ENCODE measurements at regions not wholly inside any gene's neighbourhood (a gene's known extent, or its start where the extent isn't known, plus 50 kb on each side); places are given as distances from the start of the nearest gene placed in this dataset.

GRCh38 chr1:198903621-198904020 lies 264.8 kb downstream of the PTPRC start:
- Histone ChIP-seq H3K9me3 (ENCODE audit: severe bottlenecking) (no peaks in the 10 kb centered on the region), H3K27me3 (ENCODE audit: insufficient read depth, low read depth, severe bottlenecking) (no peaks in the 10 kb centered on the region), H3K27ac (no peak overlapping the region), H3K36me3 (peaks cover 14% of the 10 kb centered on the region), H3K4me3 (ENCODE audit: low read depth, low read length) (no peak overlapping the region)
- TF ChIP-seq, protein P1, sequence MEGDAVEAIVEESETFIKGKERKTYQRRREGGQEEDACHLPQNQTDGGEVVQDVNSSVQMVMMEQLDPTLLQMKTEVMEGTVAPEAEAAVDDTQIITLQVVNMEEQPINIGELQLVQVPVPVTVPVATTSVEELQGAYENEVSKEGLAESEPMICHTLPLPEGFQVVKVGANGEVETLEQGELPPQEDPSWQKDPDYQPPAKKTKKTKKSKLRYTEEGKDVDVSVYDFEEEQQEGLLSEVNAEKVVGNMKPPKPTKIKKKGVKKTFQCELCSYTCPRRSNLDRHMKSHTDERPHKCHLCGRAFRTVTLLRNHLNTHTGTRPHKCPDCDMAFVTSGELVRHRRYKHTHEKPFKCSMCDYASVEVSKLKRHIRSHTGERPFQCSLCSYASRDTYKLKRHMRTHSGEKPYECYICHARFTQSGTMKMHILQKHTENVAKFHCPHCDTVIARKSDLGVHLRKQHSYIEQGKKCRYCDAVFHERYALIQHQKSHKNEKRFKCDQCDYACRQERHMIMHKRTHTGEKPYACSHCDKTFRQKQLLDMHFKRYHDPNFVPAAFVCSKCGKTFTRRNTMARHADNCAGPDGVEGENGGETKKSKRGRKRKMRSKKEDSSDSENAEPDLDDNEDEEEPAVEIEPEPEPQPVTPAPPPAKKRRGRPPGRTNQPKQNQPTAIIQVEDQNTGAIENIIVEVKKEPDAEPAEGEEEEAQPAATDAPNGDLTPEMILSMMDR (IDR thresholded peaks at IDR 0.05; ENCODE audit: low read depth, low read length), result no peak
- no peak for DNase-seq

DNA sequence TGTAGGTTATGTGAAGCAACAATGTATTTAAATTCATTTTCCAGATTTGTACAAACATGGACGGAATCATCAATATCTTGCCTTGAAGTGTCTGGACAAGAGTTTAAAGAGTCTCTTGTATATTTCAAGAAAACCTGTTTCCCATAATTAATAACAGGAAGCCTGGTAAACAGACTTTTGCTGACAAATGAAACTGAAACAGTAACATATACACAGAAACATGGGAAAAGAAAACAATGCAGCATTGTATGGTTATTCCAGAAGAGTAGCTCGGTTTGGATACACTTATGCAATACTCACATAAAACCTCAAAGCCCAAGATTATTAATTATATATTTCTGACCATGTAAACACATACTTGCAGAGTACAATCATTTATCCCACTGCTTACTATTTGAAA lies 265.5 kb downstream of the PTPRC start:
- DNase-seq, result no peak
- peaks cover 9% of the 10 kb centered on the region for H3K36me3 ChIP-seq
- H3K9me3 ChIP-seq (ENCODE audit: severe bottlenecking), result no peaks in the 10 kb centered on the region
- no peak overlapping the region for H3K27ac ChIP-seq
- TF ChIP-seq, protein P1 (IDR thresholded peaks at IDR 0.05; ENCODE audit: low read depth, low read length), result no peak
- H3K4me3 ChIP-seq (ENCODE audit: low read depth, low read length), result no peak overlapping the region
- H3K27me3 ChIP-seq (ENCODE audit: insufficient read depth, low read depth, severe bottlenecking), result no peaks in the 10 kb centered on the region

DNA sequence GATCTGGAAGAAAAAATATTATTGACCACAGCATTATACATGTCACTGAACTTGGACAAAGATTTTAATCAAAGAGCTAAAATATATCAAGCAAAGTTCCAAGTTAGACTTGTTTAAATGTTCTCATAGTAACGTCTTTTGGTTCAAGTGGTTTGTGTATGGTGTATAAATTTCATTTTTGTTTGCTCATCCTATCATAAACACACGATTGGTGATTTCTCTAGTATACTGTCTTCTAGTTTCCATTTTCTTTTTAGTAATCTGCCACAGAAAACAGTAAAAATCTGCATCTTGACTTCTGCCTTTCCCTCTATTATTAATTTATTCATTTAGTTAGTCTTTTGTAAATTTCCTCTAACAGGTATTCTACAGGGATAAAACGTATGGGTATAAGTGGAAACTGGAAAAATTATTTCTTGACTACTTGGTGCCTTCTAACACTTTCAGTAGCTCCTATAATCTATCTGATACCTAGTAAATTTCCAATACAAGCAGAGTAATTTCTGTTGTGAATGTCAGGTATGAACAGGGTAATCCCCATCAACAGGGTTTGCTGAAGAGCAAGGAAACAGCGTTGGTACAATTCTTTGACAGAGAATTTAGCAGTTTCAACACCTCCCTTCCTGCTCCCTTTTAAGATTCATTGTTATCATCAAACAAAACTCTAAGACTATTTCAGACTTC lies 268.0 kb downstream of the PTPRC start:
- peaks cover 2% of the 10 kb centered on the region for H3K9me3 ChIP-seq (ENCODE audit: severe bottlenecking)
- TF ChIP-seq, protein P1 (IDR thresholded peaks at IDR 0.05; ENCODE audit: low read depth, low read length), result no peak
- no peaks in the 10 kb centered on the region for H3K27me3 ChIP-seq (ENCODE audit: insufficient read depth, low read depth, severe bottlenecking)
- no peak overlapping the region for H3K4me3 ChIP-seq (ENCODE audit: low read depth, low read length)
- no peak overlapping the region for H3K27ac ChIP-seq
- no peaks in the 10 kb centered on the region for H3K36me3 ChIP-seq
- no peak for DNase-seq

- Histone ChIP-seq H3K27ac (no peak overlapping the region), H3K9me3 (ENCODE audit: severe bottlenecking) (peaks cover 2% of the 10 kb centered on the region), H3K4me3 (ENCODE audit: low read depth, low read length) (no peak overlapping the region), H3K36me3 (no peaks in the 10 kb centered on the region), H3K27me3 (ENCODE audit: insufficient read depth, low read depth, severe bottlenecking) (no peaks in the 10 kb centered on the region)
- no peak for DNase-seq
- TF ChIP-seq, protein P1 (IDR thresholded peaks at IDR 0.05; ENCODE audit: low read depth, low read length), result no peak
Measured at GRCh38 chr1:198907423-198907746, 268.5 kb downstream of the PTPRC start.

GRCh38 chr1:198908995-198909394 lies 270.2 kb downstream of the PTPRC start:
- Histone ChIP-seq H3K27me3 (ENCODE audit: insufficient read depth, low read depth, severe bottlenecking) (no peaks in the 10 kb centered on the region), H3K4me3 (ENCODE audit: low read depth, low read length) (no peak overlapping the region), H3K27ac (no peak overlapping the region), H3K9me3 (ENCODE audit: severe bottlenecking) (peaks cover 2% of the 10 kb centered on the region), H3K36me3 (no peaks in the 10 kb centered on the region)
- DNase-seq, result no peak
- TF ChIP-seq, protein P1 (IDR thresholded peaks at IDR 0.05; ENCODE audit: low read depth, low read length), result no peak

DNA sequence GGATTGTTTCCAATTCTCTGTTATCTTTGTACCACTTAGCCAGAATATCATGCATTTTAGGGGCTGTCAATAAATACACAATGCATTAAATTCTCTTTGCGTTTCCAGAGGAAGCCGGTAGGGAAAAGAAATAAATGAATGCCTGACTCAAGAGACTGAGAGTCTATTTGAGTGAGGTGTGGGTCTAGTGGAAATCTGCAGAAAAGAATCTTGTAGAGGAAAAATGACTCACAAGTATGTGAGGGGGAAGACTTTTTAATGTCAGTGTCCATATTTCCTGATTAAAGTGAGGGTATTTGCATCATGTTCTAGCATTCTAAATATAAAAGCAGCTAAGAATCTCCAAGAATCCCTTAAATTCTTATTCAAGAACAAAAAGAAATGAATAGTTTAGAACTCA lies 271.1 kb downstream of the PTPRC start:
- TF ChIP-seq, protein P1 (IDR thresholded peaks at IDR 0.05; ENCODE audit: low read depth, low read length), result no peak
- peaks cover 2% of the 10 kb centered on the region for H3K9me3 ChIP-seq (ENCODE audit: severe bottlenecking)
- H3K27ac ChIP-seq, result no peak overlapping the region
- no peak overlapping the region for H3K4me3 ChIP-seq (ENCODE audit: low read depth, low read length)
- H3K36me3 ChIP-seq, result no peaks in the 10 kb centered on the region
- no peaks in the 10 kb centered on the region for H3K27me3 ChIP-seq (ENCODE audit: insufficient read depth, low read depth, severe bottlenecking)
- no peak for DNase-seq
